GM21360 (cell line): ENCODE measurements at regions not wholly inside any gene's neighbourhood (a gene's known extent, or its start where the extent isn't known, plus 50 kb on each side); places are given as distances from the start of the nearest gene placed in this dataset.
"Not testable (repeated sequence)": the region's sequence is repeated elsewhere in the genome, so short reads cannot be mapped to it uniquely, and the experiment has no call there.

Experiments
- ATAC-seq: cut with Tn5 transposase; IDR thresholded peaks from one replicate; pipeline ENCODE4 v1.9.1; 2021; ENCODE audit warnings: mild to moderate bottlenecking, moderate library complexity; ENCODE audit not compliant: unreplicated experiment

GRCh38 chr1:96104906-96105305 lies 616.7 kb upstream of the PTBP2 start:
- ATAC-seq = no peak

- ATAC-seq = no peak
These were observed 604.9 kb upstream of the PTBP2 start for GRCh38 chr1:96116731-96117130.

- no peak for ATAC-seq
These were observed 591.2 kb upstream of the PTBP2 start for GRCh38 chr1:96130432-96130831.

GRCh38 chr1:96144636-96145035 lies 576.9 kb upstream of the PTBP2 start:
- no peak for ATAC-seq

- ATAC-seq = no peak
These were observed 576.1 kb upstream of the PTBP2 start for GRCh38 chr1:96145492-96145891.

GRCh38 chr1:96152957-96153356 lies 568.6 kb upstream of the PTBP2 start:
- ATAC-seq = not testable (repeated sequence)

GRCh38 chr1:96157101-96157500 lies 564.5 kb upstream of the PTBP2 start:
- ATAC-seq = no peak

- ATAC-seq = no peak
These were observed 562.2 kb upstream of the PTBP2 start for GRCh38 chr1:96159379-96159778.

- ATAC-seq = no peak
These were observed 557.5 kb upstream of the PTBP2 start for GRCh38 chr1:96164053-96164452.

GRCh38 chr1:96178053-96178452 lies 543.5 kb upstream of the PTBP2 start:
- no peak for ATAC-seq

- ATAC-seq = no peak
These were observed 538.1 kb upstream of the PTBP2 start for GRCh38 chr1:96183485-96183884.

- no peak for ATAC-seq
These were observed 537.7 kb upstream of the PTBP2 start for GRCh38 chr1:96183928-96184327.

- ATAC-seq = no peak
These were observed 536.4 kb upstream of the PTBP2 start for GRCh38 chr1:96185181-96185580.

- ATAC-seq = no peak
These were observed 534.6 kb upstream of the PTBP2 start for GRCh38 chr1:96187020-96187419.

GRCh38 chr1:96191165-96191564 lies 530.4 kb upstream of the PTBP2 start:
- no peak for ATAC-seq

GRCh38 chr1:96206451-96206850 lies 515.1 kb upstream of the PTBP2 start:
- no peak for ATAC-seq

- no peak for ATAC-seq
These were observed 513.6 kb upstream of the PTBP2 start for GRCh38 chr1:96207936-96208335.

GRCh38 chr1:96208428-96208827 lies 513.2 kb upstream of the PTBP2 start:
- ATAC-seq = no peak

GRCh38 chr1:96210054-96210453 lies 511.5 kb upstream of the PTBP2 start:
- no peak for ATAC-seq

- ATAC-seq = no peak
These were observed 510.4 kb upstream of the PTBP2 start for GRCh38 chr1:96211202-96211601.

- no peak for ATAC-seq
These were observed 506.6 kb upstream of the PTBP2 start for GRCh38 chr1:96214982-96215381.

- no peak for ATAC-seq
These were observed 500.9 kb upstream of the PTBP2 start for GRCh38 chr1:96220651-96221050.

- no peak for ATAC-seq
These were observed 498.9 kb upstream of the PTBP2 start for GRCh38 chr1:96222701-96223100.

- ATAC-seq = not testable (repeated sequence)
These were observed 497.4 kb upstream of the PTBP2 start for GRCh38 chr1:96224229-96224628.
